GM12878 (cell line): ENCODE measurements at regions not wholly inside any gene's neighbourhood (a gene's known extent, or its start where the extent isn't known, plus 50 kb on each side); places are given as distances from the start of the nearest gene placed in this dataset.

ENCODE experiments used
- ATAC-seq: fragments of 200-7000 bp; cut with Tn5 transposase; 3 replicates; pipeline ENCODE4 v1.9.1; 2020; ENCODE audit warnings: mild to moderate bottlenecking, moderate library complexity
- BruUV-seq: library from RNA; stranded (reverse); fragments of 400-500 nt; replicated peaks from 2 replicates; lab custom pipeline; 2021; lab: Mats Ljungman, UMichigan
- CTCF ChIA-PET: fragments of 300-600 bp; sonication (Branson Sonifier 250); formaldehyde crosslinking; extraction: SDS; loops from one replicate; lab custom pipeline; 2021; ENCODE audit warnings: inconsistent platforms; lab: Yijun Ruan, JAX
- POLR2A ChIA-PET: fragments of 350-600 bp; formaldehyde crosslinking; extraction: SDS; loops from one replicate; lab custom pipeline; 2021; ENCODE audit warnings: inconsistent platforms; lab: Charles Lee
- RAD21 ChIA-PET: fragments of 300-600 bp; sonication (Branson Sonifier 250); formaldehyde crosslinking; loops from one replicate; lab custom pipeline; 2023; ENCODE audit warnings: antibody characterized with exemption; ENCODE audit not compliant: unreplicated experiment; lab: Charles Lee
- SMC1A ChIA-PET: fragments of 300-600 bp; sonication (Branson Sonifier 250); formaldehyde crosslinking; loops from one replicate; lab custom pipeline; 2023; ENCODE audit not compliant: unreplicated experiment, uncharacterized antibody; lab: Charles Lee
- DNase-seq: peaks from one replicate; pipeline ENCODE4 v3.0.0-alpha.2; 2011; ENCODE audit warnings: low read depth, low spot score
- FAIRE-seq: peaks from 3 replicates; lab custom pipeline; 2011; peaks lifted over from hg19 to GRCh38; lab: Jason Lieb, UNC
- H2AFZ ChIP-seq: 2 replicates; pipeline ENCODE4 v1.6.0; 2011; ENCODE audit warnings: low read depth, low read length, control low read depth; ENCODE audit not compliant: control insufficient read depth
- H3K27ac ChIP-seq: 2 replicates; pipeline ENCODE4 v1.5.1; 2011; ENCODE audit warnings: control low read depth; ENCODE audit not compliant: control insufficient read depth, insufficient read depth
- H3K27me3 ChIP-seq, 2 experiments: replicated peaks in 1 of 2; 2 replicates each; pipeline versions ENCODE4 v1.6.0 to v1.6.1; 2011; ENCODE audit warnings: low read length in 1 of 2; ENCODE audit not compliant: control insufficient read depth in 2 of 2, insufficient read depth in 2 of 2
- H3K36me3 ChIP-seq, 2 experiments: 2 replicates each; pipeline ENCODE4 v1.5.1; 2011; ENCODE audit warnings: low read length in 1 of 2; ENCODE audit not compliant: control insufficient read depth in 2 of 2, insufficient read depth in 2 of 2
- H3K4me1 ChIP-seq: 2 replicates; pipeline ENCODE4 v1.6.1; 2011; ENCODE audit warnings: mild to moderate bottlenecking, low read length, moderate library complexity, mixed read lengths; ENCODE audit not compliant: control insufficient read depth, insufficient read depth
- H3K4me2 ChIP-seq: 2 replicates; pipeline ENCODE4 v1.6.0; 2011; ENCODE audit warnings: control low read depth; ENCODE audit not compliant: control insufficient read depth, insufficient read depth
- H3K4me3 ChIP-seq: fragments of 200-600 bp; sonication (generic); 2 replicates; pipeline ENCODE4 v1.5.1; 2016
- H3K79me2 ChIP-seq: 2 replicates; pipeline ENCODE4 v1.6.0; 2011; ENCODE audit warnings: low read length; ENCODE audit not compliant: control insufficient read depth, insufficient read depth
- H3K9ac ChIP-seq: 2 replicates; pipeline ENCODE4 v1.8.0; 2011; ENCODE audit warnings: low read length, control low read depth, mixed read lengths; ENCODE audit not compliant: control insufficient read depth, insufficient read depth
- H3K9me3 ChIP-seq: replicated peaks from 3 replicates; pipeline ENCODE4 v1.5.1; 2011; ENCODE audit warnings: mild to moderate bottlenecking, low read length; ENCODE audit not compliant: control insufficient read depth, insufficient read depth
- H4K20me1 ChIP-seq: 2 replicates; pipeline ENCODE4 v1.6.0; 2011; ENCODE audit not compliant: control insufficient read depth, insufficient read depth
- BRCA1 ChIP-seq: IDR thresholded peaks from 2 replicates; pipeline ENCODE4 v1.6.1; 2011; ENCODE audit warnings: low read depth, low read length, improper control_type of control experiment
- CBFB ChIP-seq: IDR thresholded peaks from 2 replicates; pipeline ENCODE4 v1.6.1; 2016; ENCODE audit warnings: antibody characterized with exemption, low read depth
- CEBPB ChIP-seq, 2 experiments: fragments of 150-350 bp in 1 of 2; IDR thresholded peaks; 2 replicates each; pipeline ENCODE4 v1.6.1; 2012 to 2014; ENCODE audit warnings: low read depth in 2 of 2, low read length in 2 of 2, borderline replicate concordance in 1 of 2, inconsistent platforms in 1 of 2
- CHD1 ChIP-seq: IDR thresholded peaks from 2 replicates; pipeline ENCODE4 v1.6.1; 2012; ENCODE audit warnings: low read depth, low read length, improper control_type of control experiment
- GABPA ChIP-seq: IDR thresholded peaks from 2 replicates; pipeline ENCODE4 v1.6.1; 2014; ENCODE audit warnings: antibody characterized with exemption, low read depth, mild to moderate bottlenecking, inconsistent platforms
- NFXL1 ChIP-seq: fragments of 450-650 bp; IDR thresholded peaks from 2 replicates; pipeline ENCODE4 v1.6.1; 2017; ENCODE audit warnings: antibody characterized with exemption, mild to moderate bottlenecking, borderline replicate concordance
- NR2C2 ChIP-seq: IDR thresholded peaks from 2 replicates; pipeline ENCODE4 v1.6.1; 2011; ENCODE audit warnings: borderline replicate concordance, low read depth; ENCODE audit not compliant: control insufficient read depth, insufficient read length
- POLR2AphosphoS2 ChIP-seq: IDR thresholded peaks from 2 replicates; pipeline ENCODE4 v1.6.1; 2011; ENCODE audit warnings: low read depth, mild to moderate bottlenecking, low read length, improper control_type of control experiment, moderate library complexity
- POU2F2 ChIP-seq: IDR thresholded peaks from 3 replicates; pipeline ENCODE4 v1.6.1; 2011; ENCODE audit warnings: low read depth, mild to moderate bottlenecking, low read length, borderline replicate concordance
- RBBP5 ChIP-seq: fragments of 200-600 bp; sonication (generic); conservative IDR thresholded peaks from 2 replicates; pipeline ENCODE4 v1.6.1; 2016
- RELA ChIP-seq: fragments of 450-650 bp; IDR thresholded peaks from 2 replicates; pipeline ENCODE4 v1.8.0; 2014; ENCODE audit warnings: borderline replicate concordance; ENCODE audit not compliant: partially characterized antibody
- TCF12 ChIP-seq: IDR thresholded peaks from 2 replicates; pipeline ENCODE4 v1.6.1; 2011; ENCODE audit warnings: low read depth, mild to moderate bottlenecking, low read length
- WRNIP1 ChIP-seq: IDR thresholded peaks from 2 replicates; pipeline ENCODE4 v1.6.1; 2011; ENCODE audit warnings: low read depth, low read length, improper control_type of control experiment, borderline replicate concordance
- ZNF207 ChIP-seq: fragments of 450-650 bp; IDR thresholded peaks from 2 replicates; pipeline ENCODE4 v1.6.1; 2014; ENCODE audit warnings: antibody characterized with exemption, mild to moderate bottlenecking, borderline replicate concordance
- ZNF217 ChIP-seq: fragments of 450-650 bp; IDR thresholded peaks from 2 replicates; pipeline ENCODE4 v1.6.1; 2017; ENCODE audit warnings: antibody characterized with exemption, mild to moderate bottlenecking
- ZNF384 ChIP-seq: IDR thresholded peaks from 2 replicates; pipeline ENCODE4 v1.6.1; 2012; ENCODE audit warnings: low read depth, mild to moderate bottlenecking, low read length, improper control_type of control experiment, borderline replicate concordance
- ZNF592 ChIP-seq: fragments of 450-650 bp; IDR thresholded peaks from 2 replicates; pipeline ENCODE4 v1.6.1; 2017; ENCODE audit warnings: mild to moderate bottlenecking, moderate library complexity
- ZSCAN29 ChIP-seq: fragments of 450-650 bp; IDR thresholded peaks from 2 replicates; pipeline ENCODE4 v1.6.1; 2017; ENCODE audit warnings: mild to moderate bottlenecking, moderate library complexity
- WGBS: methylation state at CpG from one replicate; pipeline ENCODE4 v1.1.6; 2016; ENCODE audit warnings: low lambda C conversion rate; ENCODE audit not compliant: insufficient replicate concordance, insufficient coverage; ENCODE audit errors: missing lambda C conversion rate; 5-methylcytosine and 5-hydroxymethylcytosine counted together
- in situ Hi-C: fragments of 300-500 bp; cut with MboI; formaldehyde crosslinking; loops from 9 replicates; pipeline ENCODE4 v1.14.3; 2018; ENCODE audit warnings: mixed read lengths
- intact Hi-C: fragments of 100-400 bp; cut with micrococcal nuclease; formaldehyde crosslinking; loops from one replicate; pipeline ENCODE4 v1.14.2; 2022; ENCODE audit not compliant: unreplicated experiment

GRCh38 chr22:27551402-27551801 is 250.2 kb downstream of the MN1 start (continued):
- TF ChIP-seq ZNF592 = no peak
- no peak for TF ChIP-seq CBFB
- TF ChIP-seq ZNF217 = no peak
- TF ChIP-seq ZSCAN29 = no peak
- no peak for TF ChIP-seq ZNF384
- TF ChIP-seq CEBPB (IDR thresholded peaks at IDR 0.05; ENCODE audit: borderline replicate concordance in 1 of 2, low read depth in 2 of 2, low read length in 2 of 2) = no peak
- TF ChIP-seq ZNF207 = no peak

GRCh38 chr22:27552176-27552575 is 249.4 kb downstream of the MN1 start:
- no TSS peak for BruUV-seq
- no peaks in the 10 kb centered on the region for H3K4me1 ChIP-seq
- ATAC-seq (no peak), FAIRE-seq (no peak), DNase-seq (no peak)
- H3K27me3 ChIP-seq = no peaks in the 10 kb centered on the region
- H3K9ac ChIP-seq = no peak overlapping the region
- 56% methylated on average over 7 of the region's 7 CpGs for WGBS
- in situ Hi-C loops = no loop called here
- no peaks in the 10 kb centered on the region for H3K79me2 ChIP-seq
- SMC1A ChIA-PET = no interaction called here
- no peak overlapping the region for H3K4me2 ChIP-seq
- H3K27ac ChIP-seq = no peak overlapping the region
- no peaks in the 10 kb centered on the region for H4K20me1 ChIP-seq
- H3K4me3 ChIP-seq = no peak overlapping the region
- RAD21 ChIA-PET = no interaction called here
- H3K9me3 ChIP-seq = no peaks in the 10 kb centered on the region
- TF ChIP-seq WRNIP1 (no peak), RELA (no peak), NR2C2 (no peak), NFXL1 (no peak), CHD1 (no peak), POU2F2 (no peak), TCF12 (no peak), BRCA1 (no peak), RBBP5 (no peak), POLR2AphosphoS2 (no peak), GABPA (no peak)
- no peak overlapping the region for H2AFZ ChIP-seq
- CTCF ChIA-PET = no interaction called here
- H3K36me3 ChIP-seq = no peaks in the 10 kb centered on the region
- intact Hi-C loops = no loop called here
- POLR2A ChIA-PET = no interaction called here
